Ovary (tissue), 3 donors: ENCODE measurements at regions not wholly inside any gene's neighbourhood (a gene's known extent, or its start where the extent isn't known, plus 50 kb on each side); places are given as distances from the start of the nearest gene placed in this dataset.

Experiments
- CTCF ChIP-seq, 3 donors: fragments of 450-650 bp in 2 of 3; fragments of 200-600 bp in 1 of 3; IDR thresholded peaks; one replicate each; pipeline versions ENCODE4 v1.5.1 to v1.8.0; 2016 to 2022; ENCODE audit warnings: antibody characterized with exemption in 3 of 3, mild to moderate bottlenecking in 1 of 3
- POLR2A ChIP-seq: fragments of 450-650 bp; IDR thresholded peaks from one replicate; pipeline ENCODE4 v1.6.1; 2017; ENCODE audit warnings: antibody characterized with exemption, mild to moderate bottlenecking, moderate library complexity
- donor health status: DM: no; HTN: no; CAD: no.

GRCh38 chr12:85356596-85357385 lies 76.8 kb downstream of the ALX1 start:
- TF ChIP-seq CTCF (IDR thresholded peaks at IDR 0.05) (no peak), POLR2A (no peak)
